ENCODE measurements at regions not wholly inside any gene's neighbourhood (a gene's known extent, or its start where the extent isn't known, plus 50 kb on each side); places are given as distances from the start of the nearest gene placed in this dataset.

- peak overlapping the region in 2 of 5 donors; percentile 29 to 34 for H3K4me3 ChIP-seq (ENCODE audit: low read depth in 1 of 5, low read length in 5 of 5)
Measured at GRCh38 chr14:49971156-49972130, 78.6 kb downstream of the ARF6 start.

GRCh38 chr14:49972131-49972671, 79.3 kb downstream of the ARF6 start:
- Histone ChIP-seq H3K36me3 (ENCODE audit: control insufficient read depth in 5 of 5, insufficient read depth in 5 of 5, low read length in 5 of 5) (no peaks in the 10 kb centered on the region), H3K4me1 (ENCODE audit: control insufficient read depth in 5 of 5, insufficient read depth in 5 of 5, low read length in 5 of 5) (peaks cover 6 to 57% (median 50%) of the 10 kb centered on the region in 5 donors), H3K9me3 (ENCODE audit: control insufficient read depth in 5 of 5, low read length in 5 of 5) (no peaks in the 10 kb centered on the region), H3K27me3 (ENCODE audit: control insufficient read depth in 5 of 5, insufficient read depth in 4 of 5, low read length in 5 of 5) (no peaks in the 10 kb centered on the region), H3K4me3 (ENCODE audit: low read depth in 1 of 5, low read length in 5 of 5) (peak overlapping the region in 4 of 5 donors; percentile 7 to 35 (median 17)), H3K9ac (ENCODE audit: low read length in 5 of 5) (peak overlapping the region in 3 of 5 donors; percentile 2 to 38 (median 28)), H3K27ac (ENCODE audit: low read depth, low read length) (peak overlapping the region; percentile 74)

More at GRCh38 chr14:49971156-49972130, 78.6 kb downstream of the ARF6 start:
- Histone ChIP-seq H3K27me3 (ENCODE audit: control insufficient read depth in 5 of 5, insufficient read depth in 4 of 5, low read length in 5 of 5) (no peaks in the 10 kb centered on the region), H3K9ac (ENCODE audit: low read length in 5 of 5) (no peak overlapping the region), H3K9me3 (ENCODE audit: control insufficient read depth in 5 of 5, low read length in 5 of 5) (no peaks in the 10 kb centered on the region), H3K4me1 (ENCODE audit: control insufficient read depth in 5 of 5, insufficient read depth in 5 of 5, low read length in 5 of 5) (peaks cover 6 to 57% (median 50%) of the 10 kb centered on the region in 5 donors), H3K27ac (ENCODE audit: low read depth, low read length) (peak overlapping the region; percentile 74), H3K36me3 (ENCODE audit: control insufficient read depth in 5 of 5, insufficient read depth in 5 of 5, low read length in 5 of 5) (no peaks in the 10 kb centered on the region)

GRCh38 chr14:49972823-49973222, 79.9 kb downstream of the ARF6 start:
- peak overlapping the region in 3 of 5 donors; percentile 7 to 35 (median 11) for H3K4me3 ChIP-seq (ENCODE audit: low read depth in 1 of 5, low read length in 5 of 5)
- no peaks in the 10 kb centered on the region for H3K9me3 ChIP-seq (ENCODE audit: control insufficient read depth in 5 of 5, low read length in 5 of 5)
- H3K9ac ChIP-seq (ENCODE audit: low read length in 5 of 5): peak overlapping the region in 2 of 5 donors; percentile 2 to 28
- H3K36me3 ChIP-seq (ENCODE audit: control insufficient read depth in 5 of 5, insufficient read depth in 5 of 5, low read length in 5 of 5): no peaks in the 10 kb centered on the region
- H3K27ac ChIP-seq (ENCODE audit: low read depth, low read length): peak overlapping the region; percentile 74
- no peaks in the 10 kb centered on the region for H3K27me3 ChIP-seq (ENCODE audit: control insufficient read depth in 5 of 5, insufficient read depth in 4 of 5, low read length in 5 of 5)
- peaks cover 6 to 60% (median 50%) of the 10 kb centered on the region in 5 donors for H3K4me1 ChIP-seq (ENCODE audit: control insufficient read depth in 5 of 5, insufficient read depth in 5 of 5, low read length in 5 of 5)

GRCh38 chr14:49975276-49975675, 82.4 kb downstream of the ARF6 start:
- Histone ChIP-seq H3K36me3 (ENCODE audit: control insufficient read depth in 5 of 5, insufficient read depth in 5 of 5, low read length in 5 of 5) (no peaks in the 10 kb centered on the region), H3K4me3 (ENCODE audit: low read depth in 1 of 5, low read length in 5 of 5) (no peak overlapping the region), H3K9ac (ENCODE audit: low read length in 5 of 5) (no peak overlapping the region), H3K27me3 (ENCODE audit: control insufficient read depth in 5 of 5, insufficient read depth in 4 of 5, low read length in 5 of 5) (no peaks in the 10 kb centered on the region), H3K27ac (ENCODE audit: low read depth, low read length) (peak overlapping the region; percentile 52), H3K9me3 (ENCODE audit: control insufficient read depth in 5 of 5, low read length in 5 of 5) (no peaks in the 10 kb centered on the region), H3K4me1 (ENCODE audit: control insufficient read depth in 5 of 5, insufficient read depth in 5 of 5, low read length in 5 of 5) (peaks cover 6 to 57% (median 47%) of the 10 kb centered on the region in 5 donors)

- Histone ChIP-seq H3K4me1 (ENCODE audit: control insufficient read depth in 5 of 5, insufficient read depth in 5 of 5, low read length in 5 of 5) (peaks cover 6 to 51% (median 45%) of the 10 kb centered on the region in 5 donors), H3K9ac (ENCODE audit: low read length in 5 of 5) (peak overlapping the region in 2 of 5 donors; percentile 4 to 14), H3K27ac (ENCODE audit: low read depth, low read length) (peak overlapping the region; percentile 52), H3K4me3 (ENCODE audit: low read depth in 1 of 5, low read length in 5 of 5) (peak overlapping the region in 1 of 5 donors; percentile 10), H3K36me3 (ENCODE audit: control insufficient read depth in 5 of 5, insufficient read depth in 5 of 5, low read length in 5 of 5) (no peaks in the 10 kb centered on the region), H3K9me3 (ENCODE audit: control insufficient read depth in 5 of 5, low read length in 5 of 5) (no peaks in the 10 kb centered on the region), H3K27me3 (ENCODE audit: control insufficient read depth in 5 of 5, insufficient read depth in 4 of 5, low read length in 5 of 5) (no peaks in the 10 kb centered on the region)
Measured at GRCh38 chr14:49975799-49976198, 82.9 kb downstream of the ARF6 start.

- H3K4me1 ChIP-seq (ENCODE audit: control insufficient read depth in 5 of 5, insufficient read depth in 5 of 5, low read length in 5 of 5): peaks cover under 1 to 42% (median 31%) of the 10 kb centered on the region in 5 donors
- H3K27me3 ChIP-seq (ENCODE audit: control insufficient read depth in 5 of 5, insufficient read depth in 4 of 5, low read length in 5 of 5): no peaks in the 10 kb centered on the region
- no peaks in the 10 kb centered on the region for H3K9me3 ChIP-seq (ENCODE audit: control insufficient read depth in 5 of 5, low read length in 5 of 5)
- H3K27ac ChIP-seq (ENCODE audit: low read depth, low read length): no peak overlapping the region
- no peaks in the 10 kb centered on the region for H3K36me3 ChIP-seq (ENCODE audit: control insufficient read depth in 5 of 5, insufficient read depth in 5 of 5, low read length in 5 of 5)
- H3K4me3 ChIP-seq (ENCODE audit: low read depth in 1 of 5, low read length in 5 of 5): no peak overlapping the region
- H3K9ac ChIP-seq (ENCODE audit: low read length in 5 of 5): no peak overlapping the region
Measured at GRCh38 chr14:49977126-49977841, 84.4 kb downstream of the ARF6 start.

GRCh38 chr14:49980027-49980426, 87.1 kb downstream of the ARF6 start:
- peaks cover 0 to 31% (median 19%) of the 10 kb centered on the region in 5 donors for H3K4me1 ChIP-seq (ENCODE audit: control insufficient read depth in 5 of 5, insufficient read depth in 5 of 5, low read length in 5 of 5)
- no peak overlapping the region for H3K4me3 ChIP-seq (ENCODE audit: low read depth in 1 of 5, low read length in 5 of 5)
- no peak overlapping the region for H3K9ac ChIP-seq (ENCODE audit: low read length in 5 of 5)
- H3K36me3 ChIP-seq (ENCODE audit: control insufficient read depth in 5 of 5, insufficient read depth in 5 of 5, low read length in 5 of 5): no peaks in the 10 kb centered on the region
- H3K27me3 ChIP-seq (ENCODE audit: control insufficient read depth in 5 of 5, insufficient read depth in 4 of 5, low read length in 5 of 5): no peaks in the 10 kb centered on the region
- no peaks in the 10 kb centered on the region for H3K9me3 ChIP-seq (ENCODE audit: control insufficient read depth in 5 of 5, low read length in 5 of 5)
- no peak overlapping the region for H3K27ac ChIP-seq (ENCODE audit: low read depth, low read length)

GRCh38 chr14:49982082-49982481, 89.2 kb downstream of the ARF6 start:
- no peaks in the 10 kb centered on the region for H3K27me3 ChIP-seq (ENCODE audit: control insufficient read depth in 5 of 5, insufficient read depth in 4 of 5, low read length in 5 of 5)
- peaks cover 0 to 27% (median 14%) of the 10 kb centered on the region in 5 donors for H3K4me1 ChIP-seq (ENCODE audit: control insufficient read depth in 5 of 5, insufficient read depth in 5 of 5, low read length in 5 of 5)
- H3K9me3 ChIP-seq (ENCODE audit: control insufficient read depth in 5 of 5, low read length in 5 of 5): no peaks in the 10 kb centered on the region
- peak overlapping the region; percentile 44 for H3K27ac ChIP-seq (ENCODE audit: low read depth, low read length)
- H3K4me3 ChIP-seq (ENCODE audit: low read depth in 1 of 5, low read length in 5 of 5): peak overlapping the region in 4 of 5 donors; percentile 8 to 50 (median 42)
- H3K36me3 ChIP-seq (ENCODE audit: control insufficient read depth in 5 of 5, insufficient read depth in 5 of 5, low read length in 5 of 5): no peaks in the 10 kb centered on the region
- H3K9ac ChIP-seq (ENCODE audit: low read length in 5 of 5): peak overlapping the region in 3 of 5 donors; percentile 16 to 60 (median 59)

GRCh38 chr14:49982501-49982951, 89.6 kb downstream of the ARF6 start:
- H3K36me3 ChIP-seq (ENCODE audit: control insufficient read depth in 5 of 5, insufficient read depth in 5 of 5, low read length in 5 of 5): no peaks in the 10 kb centered on the region
- H3K9me3 ChIP-seq (ENCODE audit: control insufficient read depth in 5 of 5, low read length in 5 of 5): no peaks in the 10 kb centered on the region
- peak overlapping the region; percentile 44 for H3K27ac ChIP-seq (ENCODE audit: low read depth, low read length)
- no peaks in the 10 kb centered on the region for H3K27me3 ChIP-seq (ENCODE audit: control insufficient read depth in 5 of 5, insufficient read depth in 4 of 5, low read length in 5 of 5)
- peak overlapping the region; percentile 33 to 50 (median 45) for H3K4me3 ChIP-seq (ENCODE audit: low read depth in 1 of 5, low read length in 5 of 5)
- peaks cover 0 to 24% (median 18%) of the 10 kb centered on the region in 5 donors for H3K4me1 ChIP-seq (ENCODE audit: control insufficient read depth in 5 of 5, insufficient read depth in 5 of 5, low read length in 5 of 5)
- H3K9ac ChIP-seq (ENCODE audit: low read length in 5 of 5): peak overlapping the region in 4 of 5 donors; percentile 16 to 63 (median 28)

Measured in subcutaneous abdominal adipose tissue (tissue), 5 donors.